HG02943 (cell line): ENCODE measurements at regions not wholly inside any gene's neighbourhood (a gene's known extent, or its start where the extent isn't known, plus 50 kb on each side); places are given as distances from the start of the nearest gene placed in this dataset.
"Not testable (repeated sequence)": the region's sequence is repeated elsewhere in the genome, so short reads cannot be mapped to it uniquely, and the experiment has no call there.

Experiments
- ATAC-seq: cut with Tn5 transposase; IDR thresholded peaks from one replicate; pipeline ENCODE4 v1.9.1; 2021; ENCODE audit warnings: mild to moderate bottlenecking, low read depth, moderate library complexity; ENCODE audit not compliant: unreplicated experiment

DNA sequence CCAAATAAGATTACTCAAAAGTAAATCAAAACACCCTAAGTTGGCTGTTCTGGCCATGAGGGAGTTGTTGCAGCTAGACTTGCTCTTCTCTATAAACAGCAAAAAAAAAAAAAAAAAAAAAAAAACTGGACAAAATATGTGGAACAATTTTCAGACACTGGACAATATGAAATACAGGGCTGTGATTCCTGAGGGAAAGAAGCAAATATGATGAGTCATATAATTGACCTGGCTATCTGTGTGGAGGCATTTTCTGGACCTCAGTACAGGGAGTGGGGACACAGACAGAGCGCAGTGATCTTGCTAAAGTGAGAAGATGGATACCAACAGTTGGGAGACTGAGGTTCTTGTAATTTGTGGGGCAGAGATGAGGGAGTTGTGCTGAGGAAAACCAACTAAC is 192.0 kb upstream of the HAND2 start:
- no peak for ATAC-seq

DNA sequence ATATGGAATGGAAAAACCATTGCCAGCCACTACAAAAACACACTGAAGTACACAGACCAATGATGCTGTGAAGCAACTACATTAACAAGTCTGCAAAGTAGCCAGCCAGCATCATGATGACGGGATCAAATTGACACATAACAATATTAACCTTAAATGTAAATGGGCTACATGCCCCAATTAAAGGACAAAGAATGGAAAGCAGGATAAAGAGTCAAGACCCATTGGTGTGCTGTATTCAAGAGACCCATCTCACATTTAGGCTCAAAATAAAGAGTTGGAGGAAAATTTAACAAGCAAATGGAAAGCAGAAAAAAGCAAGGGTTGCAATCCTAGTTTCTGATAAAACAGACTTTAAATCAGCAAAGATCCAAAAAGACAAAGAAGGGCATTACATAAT is 188.5 kb upstream of the HAND2 start:
- not testable (repeated sequence) for ATAC-seq

DNA sequence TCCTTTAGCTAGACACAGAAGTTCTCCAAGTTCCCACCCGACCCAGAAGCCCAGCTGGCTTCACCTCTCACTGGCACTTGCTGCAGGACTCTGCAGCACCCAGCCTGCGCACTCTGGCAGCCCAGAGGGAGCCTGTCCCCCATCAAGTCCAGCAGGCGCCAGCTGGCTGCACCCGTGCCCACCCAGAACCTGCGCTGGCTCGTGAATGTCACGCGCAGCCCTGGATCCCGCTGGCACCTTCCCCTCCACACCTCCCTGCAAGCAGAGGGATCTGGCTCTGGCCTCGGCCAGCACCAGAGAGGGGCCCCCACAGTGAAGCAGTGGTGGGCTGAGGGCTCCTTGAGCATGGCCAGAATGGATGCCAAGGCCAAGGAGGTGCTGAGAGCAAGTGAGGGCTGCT is 187.6 kb upstream of the HAND2 start:
- ATAC-seq: no peak

DNA sequence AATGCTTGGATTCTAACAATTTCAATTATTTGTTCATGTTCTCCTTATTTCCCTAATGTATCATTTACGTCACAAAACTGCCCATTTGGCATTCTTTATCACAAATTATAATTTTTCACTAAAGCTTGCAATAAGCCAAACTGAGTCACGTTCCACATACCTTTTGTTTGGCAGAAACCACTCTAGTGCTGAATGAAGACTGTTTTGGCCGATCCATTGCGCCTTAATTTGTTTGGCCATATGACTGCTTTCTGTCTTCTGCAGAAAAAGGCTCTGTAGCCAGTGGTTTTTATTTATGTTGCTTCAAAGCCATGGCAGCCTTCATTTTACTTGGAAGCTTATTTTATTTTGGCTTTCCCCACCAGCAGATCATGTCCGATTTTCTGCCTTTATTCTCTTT is 184.4 kb upstream of the HAND2 start:
- ATAC-seq: no peak

DNA sequence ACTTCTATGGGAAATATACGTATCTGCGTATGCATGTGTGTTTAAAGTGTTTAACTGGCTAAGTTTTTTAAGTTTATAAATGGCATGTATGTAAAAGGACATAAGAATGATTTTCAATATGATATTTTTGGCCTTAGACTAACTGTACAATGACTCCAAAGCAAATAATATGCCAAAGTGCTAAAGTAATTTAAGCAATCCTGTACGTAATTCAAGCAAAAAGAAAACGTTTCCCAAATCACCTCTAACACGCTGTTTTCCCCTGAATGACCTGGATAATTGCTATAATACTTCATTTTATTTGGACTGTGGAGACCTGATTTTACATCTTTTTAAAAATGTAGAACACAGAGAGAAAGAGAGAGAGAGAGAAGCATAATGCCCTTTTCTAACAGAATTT is 183.0 kb upstream of the HAND2 start:
- no peak for ATAC-seq

DNA sequence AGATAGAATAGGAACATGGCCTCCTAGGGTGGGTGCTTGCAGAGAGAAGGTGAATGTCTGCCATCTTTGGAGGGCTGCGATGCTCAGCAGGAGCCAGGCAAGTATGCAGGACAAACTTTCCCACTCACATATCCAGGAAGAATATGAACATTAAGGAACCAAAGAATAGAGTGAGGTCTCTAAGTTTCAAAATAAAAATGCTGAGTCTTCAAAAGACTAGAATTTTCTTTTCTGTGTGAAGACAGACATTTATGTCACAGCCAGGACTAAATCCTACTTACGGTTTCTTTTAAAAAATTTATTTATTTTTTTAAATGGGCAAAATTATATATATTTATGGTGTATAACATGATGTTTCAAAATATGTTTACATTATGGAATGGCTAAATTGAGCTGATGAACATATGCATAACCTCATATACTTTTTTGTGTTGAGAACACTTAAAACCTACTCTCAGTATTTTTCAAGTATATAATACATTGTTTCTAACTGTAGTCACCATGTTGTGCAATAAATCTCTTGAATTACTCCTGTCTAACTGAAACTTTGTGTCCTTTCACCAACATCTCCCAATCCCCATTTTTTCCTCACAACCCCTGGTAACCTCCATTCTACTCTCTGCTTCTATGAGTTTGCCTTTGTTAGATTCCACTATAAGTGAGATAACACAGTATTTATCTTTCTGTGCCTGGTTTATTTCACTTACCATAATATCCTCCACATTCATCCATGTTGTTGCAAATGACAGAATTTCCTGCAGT is 177.8 kb upstream of the HAND2 start:
- ATAC-seq: no peak

DNA sequence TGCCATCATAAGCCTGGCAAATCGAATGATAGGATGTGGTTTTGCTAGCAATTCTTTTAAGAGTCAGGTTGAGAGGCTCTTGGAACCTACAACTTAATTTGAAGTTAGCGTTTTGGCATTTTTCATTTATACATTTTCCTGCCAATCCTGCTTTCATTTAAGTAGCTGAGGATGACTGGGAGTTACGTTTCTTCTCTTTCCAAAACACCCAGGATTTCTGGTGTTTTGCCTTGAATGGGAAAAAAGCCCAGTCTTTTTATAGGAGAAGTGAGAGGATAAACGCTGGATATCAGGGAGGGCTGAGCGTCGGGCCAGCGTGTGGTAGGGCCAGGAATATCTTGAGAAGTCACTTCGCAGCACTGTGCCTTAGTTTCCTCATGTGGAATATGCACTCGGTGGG is 174.2 kb upstream of the HAND2 start:
- no peak for ATAC-seq

DNA sequence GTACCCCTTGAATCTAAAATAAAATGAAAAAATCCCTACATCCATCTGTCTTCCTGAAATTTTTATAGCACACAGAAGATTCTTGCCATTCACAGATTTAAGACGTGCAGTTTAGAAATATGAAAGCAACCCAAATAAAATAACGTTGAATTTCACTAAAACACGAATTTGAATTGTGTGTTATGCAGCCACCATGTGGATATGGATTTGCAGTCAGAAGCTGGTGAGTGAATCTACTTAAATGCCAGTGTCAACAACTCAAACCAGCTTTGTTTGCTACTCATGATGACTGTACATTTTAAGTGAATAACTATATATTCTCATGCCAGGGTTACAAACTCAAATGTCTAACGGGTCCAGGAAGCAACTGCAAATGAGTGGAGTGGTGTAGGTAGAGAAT is 173.0 kb upstream of the HAND2 start:
- no peak for ATAC-seq

DNA sequence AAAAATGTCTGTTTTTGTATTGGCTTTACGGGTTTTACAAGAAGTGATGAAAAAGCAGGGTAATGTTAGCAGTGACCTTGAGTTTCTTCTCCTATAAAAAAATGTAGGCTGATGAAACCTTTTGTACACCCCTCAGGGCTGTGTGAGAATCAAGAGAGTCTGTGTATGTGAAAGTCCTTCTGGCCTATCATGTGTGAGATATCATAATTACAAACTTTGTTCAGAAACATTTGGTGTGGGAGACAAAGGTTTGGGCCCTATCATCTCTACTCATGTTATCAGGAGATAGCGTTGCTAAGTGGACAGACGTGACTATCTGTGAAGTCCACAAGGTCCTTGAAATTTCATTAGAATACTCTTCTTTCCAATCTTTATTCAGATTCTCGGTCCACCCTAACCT is 170.6 kb upstream of the HAND2 start:
- ATAC-seq: no peak

DNA sequence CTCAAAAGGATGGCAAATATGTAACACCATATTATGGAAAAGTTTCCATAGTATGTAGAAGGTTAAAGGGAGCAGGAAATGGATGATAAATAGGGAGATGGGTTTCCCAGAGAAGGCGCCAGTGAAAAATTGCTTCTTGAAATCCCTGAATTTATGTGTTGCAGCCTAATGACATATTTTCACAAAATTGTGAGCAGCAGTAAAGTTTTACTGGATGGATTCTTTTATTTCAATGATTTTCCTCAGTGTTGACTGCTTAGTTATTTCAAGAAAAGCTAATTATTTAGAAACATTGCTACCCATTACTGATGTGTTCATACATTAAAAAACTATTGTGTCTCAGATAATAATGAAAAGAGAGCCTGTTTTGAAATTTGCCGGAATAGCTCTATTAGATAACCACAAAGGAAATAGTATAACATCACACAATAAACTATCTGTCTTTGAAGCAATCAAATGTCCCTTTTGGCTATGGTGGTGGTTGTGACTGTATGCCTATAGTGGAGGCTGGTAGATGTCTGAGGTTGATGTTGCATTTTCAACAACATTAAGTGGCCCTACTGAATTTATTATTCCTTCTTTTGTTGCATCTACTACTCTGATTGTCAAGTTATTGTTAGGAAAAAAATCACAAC is 169.9 kb upstream of the HAND2 start:
- no peak for ATAC-seq

DNA sequence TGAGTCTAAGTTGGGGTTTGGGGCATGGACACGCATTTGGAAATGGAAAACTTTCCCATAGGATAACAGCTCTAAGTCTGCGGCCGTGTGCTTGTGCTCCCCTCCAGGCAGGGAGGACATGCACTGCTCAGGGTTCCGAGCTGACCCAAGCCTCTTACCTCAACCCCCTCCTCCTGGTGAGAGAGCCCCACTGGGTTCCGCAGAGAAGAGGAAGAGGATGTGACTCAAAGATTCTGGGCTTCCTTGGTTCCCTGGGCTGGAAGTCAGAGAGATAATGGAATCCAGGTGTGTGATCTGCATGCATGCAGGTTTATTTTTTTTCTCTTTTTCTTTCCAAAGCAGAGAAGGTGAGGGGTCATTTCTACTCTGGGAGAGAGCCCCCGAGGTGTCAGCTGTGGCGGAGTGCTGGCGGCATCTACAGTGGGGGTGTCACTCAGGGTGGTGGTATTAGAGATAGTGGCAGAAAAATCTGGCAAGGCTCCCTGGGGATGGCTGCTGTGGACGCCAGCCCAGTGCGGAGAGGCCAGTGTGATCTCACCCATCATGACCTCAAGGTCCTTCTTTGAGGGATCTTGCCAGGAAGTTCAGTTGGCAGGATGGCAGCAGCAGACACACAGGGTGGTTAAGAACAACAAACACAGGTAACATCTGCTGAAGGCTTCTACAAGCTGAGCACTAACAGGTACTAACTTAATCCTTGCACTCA is 168.7 kb upstream of the HAND2 start:
- ATAC-seq: no peak

DNA sequence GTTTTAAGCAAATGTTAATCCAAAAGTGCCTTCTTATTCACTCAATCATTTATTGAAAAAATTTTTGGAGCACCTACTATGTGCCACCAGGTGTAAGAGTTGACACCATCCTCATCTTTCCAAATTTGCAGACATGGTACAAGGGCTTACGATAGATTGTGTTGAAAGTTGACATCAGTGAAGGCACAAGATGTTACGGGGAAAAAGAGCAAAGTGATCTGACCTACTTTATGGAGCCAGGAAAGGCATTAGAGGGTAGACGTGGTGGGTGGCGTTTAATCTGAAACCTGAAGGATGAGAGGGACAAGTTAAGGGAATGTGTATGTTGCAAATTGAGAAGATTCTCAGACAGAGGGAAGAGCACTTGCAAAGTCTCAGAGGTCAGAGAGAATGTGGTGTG is 167.8 kb upstream of the HAND2 start:
- ATAC-seq: no peak

DNA sequence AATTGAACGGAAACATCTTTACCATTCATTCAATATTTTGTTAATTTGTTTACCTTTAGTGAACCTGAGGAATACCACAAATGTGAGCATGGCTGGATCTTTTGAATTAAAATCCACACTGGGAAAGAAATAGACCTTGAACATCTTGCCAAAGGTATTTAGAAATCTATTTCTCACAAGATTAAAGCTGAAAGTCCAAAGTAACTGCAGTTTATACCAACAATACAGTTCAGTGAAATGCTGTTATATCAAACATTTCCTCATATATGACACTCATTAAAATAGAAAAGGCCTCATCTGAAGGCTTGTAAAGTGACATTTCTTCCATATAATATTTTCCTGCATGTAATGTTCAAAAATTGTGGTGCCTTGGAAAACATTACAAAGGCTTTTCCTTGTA is 166.5 kb upstream of the HAND2 start:
- ATAC-seq: no peak

DNA sequence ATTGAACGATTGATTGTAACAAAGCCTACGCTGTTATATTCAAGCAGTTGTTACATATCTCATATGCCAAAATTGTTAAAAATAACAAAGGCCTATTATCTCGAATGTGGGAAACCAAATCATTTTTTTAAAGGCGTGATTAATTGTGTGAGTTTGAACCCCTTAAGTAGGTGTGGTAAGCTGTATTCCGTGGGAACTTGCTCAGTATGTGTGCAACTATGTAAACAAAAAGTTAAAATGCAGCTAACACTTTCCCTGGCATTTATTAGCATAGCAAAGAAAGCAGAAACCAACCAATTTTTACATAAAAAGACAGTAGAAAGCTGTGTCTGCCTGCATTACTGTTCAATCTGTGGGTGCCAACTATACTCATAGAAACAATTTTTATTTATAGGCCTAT is 166.0 kb upstream of the HAND2 start:
- ATAC-seq: no peak

DNA sequence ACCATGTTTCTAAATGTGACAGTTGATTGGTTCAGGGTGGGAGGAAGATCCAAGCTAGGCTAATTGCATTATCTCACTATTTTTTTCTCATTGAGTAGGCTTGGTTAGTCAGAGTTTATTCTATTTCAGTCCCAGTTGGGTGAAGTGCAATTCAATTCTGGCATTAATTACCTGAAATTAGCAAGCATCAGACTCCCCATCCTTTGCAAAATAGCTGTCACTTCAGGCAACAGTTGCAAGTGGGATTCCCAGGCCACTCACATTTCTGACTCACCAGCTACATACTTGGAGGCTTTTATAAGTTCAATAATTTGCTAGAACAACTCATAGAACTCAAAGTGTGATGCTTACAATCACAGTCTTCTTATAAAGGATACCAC is 155.8 kb upstream of the HAND2 start:
- ATAC-seq: no peak

DNA sequence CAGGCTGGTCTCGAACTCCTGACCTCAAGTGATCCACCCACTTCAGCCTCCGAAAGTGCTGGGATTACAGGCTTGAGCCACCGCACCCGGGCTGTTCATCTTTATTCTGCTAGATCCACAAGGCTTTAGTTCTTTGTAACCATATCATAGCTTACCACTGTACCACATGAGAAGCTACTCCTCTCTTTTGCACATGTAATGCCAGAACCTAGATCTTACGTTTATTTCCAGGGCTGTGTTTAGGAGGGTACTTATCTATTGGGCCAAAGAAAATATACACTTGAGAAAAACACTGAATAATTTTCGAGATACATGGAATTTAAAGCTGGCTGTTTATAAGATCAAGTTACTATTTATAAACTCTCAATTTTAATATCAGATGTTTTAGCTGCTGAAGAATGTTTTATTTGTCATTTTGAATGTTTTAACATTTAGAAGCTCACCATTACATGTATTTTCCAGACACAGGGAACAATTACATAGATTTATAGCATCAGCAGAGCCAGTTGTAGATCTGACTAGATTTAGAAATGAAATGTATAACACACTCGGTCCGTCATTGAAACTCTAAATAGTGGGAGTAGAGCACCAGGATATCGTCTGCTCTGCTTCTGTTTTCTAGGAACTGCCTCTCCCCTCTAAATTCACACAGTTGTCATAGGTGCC is 155.3 kb upstream of the HAND2 start:
- no peak for ATAC-seq

DNA sequence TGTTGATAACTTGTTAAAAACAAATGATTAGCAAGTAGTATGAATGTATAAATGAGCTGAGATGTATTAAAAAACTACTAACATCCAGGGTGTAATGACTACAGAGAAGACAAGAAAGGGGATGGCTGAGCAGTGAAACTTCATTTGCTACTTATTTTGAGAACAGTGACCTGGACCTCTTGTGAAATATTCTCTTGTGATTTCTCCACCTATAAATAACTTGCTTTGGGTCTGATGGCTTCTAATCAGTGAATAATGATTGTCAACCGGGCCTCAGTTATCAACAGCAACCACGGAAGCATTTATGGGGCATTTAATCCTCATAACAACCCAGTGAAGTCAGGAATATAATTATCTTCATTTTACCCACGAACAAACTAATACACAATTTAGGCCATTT is 154.2 kb upstream of the HAND2 start:
- ATAC-seq: no peak

DNA sequence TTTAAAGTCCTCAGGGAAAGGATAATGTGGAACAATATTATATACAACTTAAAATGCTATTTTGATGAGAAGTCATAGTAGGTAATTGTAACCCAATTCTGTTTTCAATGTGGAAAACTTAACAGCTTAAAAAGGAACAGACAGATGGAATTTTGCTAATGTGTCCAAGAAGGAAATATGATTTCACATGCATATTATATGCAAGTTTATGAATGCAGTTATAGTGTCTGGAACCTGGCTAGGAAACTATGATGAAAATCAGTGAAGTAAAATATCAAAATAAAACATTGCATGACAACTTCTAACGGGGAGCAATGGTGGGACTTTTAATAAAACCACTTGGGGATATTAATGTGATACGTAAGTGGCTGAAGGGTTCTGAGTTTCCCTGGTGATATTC is 152.6 kb upstream of the HAND2 start:
- no peak for ATAC-seq

DNA sequence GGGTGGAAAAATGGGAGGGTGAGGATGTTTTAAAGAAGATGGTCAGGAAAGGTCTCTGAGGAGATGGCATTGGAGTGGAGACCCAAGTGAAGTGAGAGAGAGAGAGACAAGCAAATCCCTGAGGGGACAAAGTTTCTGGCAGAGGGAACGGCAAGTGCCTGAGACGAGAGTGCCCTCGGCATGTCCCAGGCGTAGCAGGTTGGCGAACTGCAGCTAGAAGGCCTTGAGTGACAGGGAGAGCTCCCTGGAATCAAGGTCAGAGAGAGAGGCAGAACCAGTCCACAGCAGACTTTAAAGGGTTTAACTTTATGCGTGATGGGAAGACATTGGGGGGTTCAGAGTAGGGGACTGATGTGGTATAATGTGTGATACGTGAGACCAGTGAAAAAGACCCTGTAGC is 150.2 kb upstream of the HAND2 start:
- ATAC-seq: no peak

DNA sequence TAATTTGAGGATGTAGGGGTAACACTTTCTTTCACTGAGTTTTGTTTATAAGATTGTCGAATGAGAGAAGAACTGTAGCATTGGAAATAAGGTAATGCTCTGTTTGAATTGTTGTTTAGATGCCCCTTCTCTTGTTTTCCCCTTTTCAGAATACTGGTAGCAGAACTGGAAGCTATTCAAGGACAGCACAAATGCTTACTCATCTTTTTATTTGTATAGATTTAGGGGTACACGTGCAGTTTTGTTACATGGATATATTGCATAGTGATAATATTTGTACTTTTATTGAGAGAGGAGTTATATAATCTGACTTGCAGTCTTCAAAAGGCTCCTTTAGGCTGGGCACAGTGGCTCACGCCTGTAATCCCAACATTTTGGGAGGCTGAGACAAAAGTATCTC is 145.4 kb upstream of the HAND2 start:
- no peak for ATAC-seq

DNA sequence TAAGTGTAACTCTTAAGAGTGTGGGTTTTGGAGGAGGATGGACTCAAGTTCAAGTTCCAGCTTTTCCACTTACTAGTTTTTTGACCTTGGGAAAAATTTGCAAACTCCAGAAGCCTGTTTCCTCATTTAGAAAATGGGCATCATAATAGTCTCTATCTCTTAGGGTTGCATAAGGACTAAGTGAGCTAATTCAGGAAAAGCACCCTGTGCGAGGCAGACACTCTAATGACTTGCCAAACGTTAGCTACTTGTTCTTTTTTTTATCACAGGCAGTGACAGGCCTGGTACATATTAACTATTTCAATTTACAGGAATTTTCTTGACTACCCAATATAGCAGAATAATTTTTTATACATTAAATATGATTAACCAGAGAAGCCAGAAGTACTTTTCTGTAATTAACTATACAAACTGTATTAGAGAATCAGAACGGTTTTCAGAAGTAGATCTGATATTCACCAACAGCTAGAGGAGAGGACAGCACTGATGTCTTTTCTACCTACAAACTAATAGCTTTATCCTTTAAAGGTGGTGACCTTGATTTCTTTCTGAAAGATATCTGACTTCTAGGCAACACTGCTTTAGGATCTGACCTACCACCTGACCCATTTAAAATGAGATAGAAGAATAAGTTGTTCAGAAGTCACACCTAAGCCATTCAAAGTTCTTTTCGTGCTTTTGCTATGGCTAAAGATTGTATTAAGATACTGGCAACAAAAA is 139.6 kb upstream of the HAND2 start:
- no peak for ATAC-seq
